Colonic mucosa (tissue), 4 donors: ENCODE measurements at regions not wholly inside any gene's neighbourhood (a gene's known extent, or its start where the extent isn't known, plus 50 kb on each side); places are given as distances from the start of the nearest gene placed in this dataset.

Experiments used
- DNase-seq: peaks from one replicate; pipeline ENCODE4 v3.0.0-alpha.2; 2020
- H3K27ac ChIP-seq: fragments of 200-600 bp; one replicate; pipeline ENCODE4 v1.8.0; 2021
- H3K27me3 ChIP-seq: fragments of 200-600 bp; one replicate; pipeline ENCODE4 v1.8.0; 2021
- H3K36me3 ChIP-seq: fragments of 200-600 bp; one replicate; pipeline ENCODE4 v1.8.0; 2021
- H3K4me1 ChIP-seq: fragments of 200-600 bp; one replicate; pipeline ENCODE4 v1.8.0; 2021; ENCODE audit warnings: mild to moderate bottlenecking
- H3K4me3 ChIP-seq: fragments of 200-600 bp; one replicate; pipeline ENCODE4 v1.8.0; 2021
- H3K9ac ChIP-seq, 2 donors: one replicate each; pipeline ENCODE4 v1.7.0; 2013; ENCODE audit warnings: control low read depth in 2 of 2, low read depth in 2 of 2, low read length in 2 of 2
- H3K9me3 ChIP-seq: fragments of 200-600 bp; one replicate; pipeline ENCODE4 v1.8.0; 2021
- intact Hi-C: fragments of 100-400 bp; cut with DNase I; formaldehyde crosslinking; loops from one replicate; pipeline ENCODE4 v1.14.1; 2022
- TF ChIP-seq, protein P1 (sequence below): fragments of 200-600 bp; IDR thresholded peaks from one replicate; pipeline ENCODE4 v1.8.0; 2022; ENCODE audit warnings: antibody characterized with exemption, mild to moderate bottlenecking
- donor health status: healthy.
- donor health status: DM: no; HTN: no; CAD: no.
- donor health status: DM: no; HTN: no; CAD: no.

- no peaks in the 10 kb centered on the region for H3K9me3 ChIP-seq
- H3K36me3 ChIP-seq = no peaks in the 10 kb centered on the region
- H3K4me3 ChIP-seq = no peak overlapping the region
- H3K9ac ChIP-seq = no peak overlapping the region
- no peaks in the 10 kb centered on the region for H3K4me1 ChIP-seq
- TF ChIP-seq, protein P1, sequence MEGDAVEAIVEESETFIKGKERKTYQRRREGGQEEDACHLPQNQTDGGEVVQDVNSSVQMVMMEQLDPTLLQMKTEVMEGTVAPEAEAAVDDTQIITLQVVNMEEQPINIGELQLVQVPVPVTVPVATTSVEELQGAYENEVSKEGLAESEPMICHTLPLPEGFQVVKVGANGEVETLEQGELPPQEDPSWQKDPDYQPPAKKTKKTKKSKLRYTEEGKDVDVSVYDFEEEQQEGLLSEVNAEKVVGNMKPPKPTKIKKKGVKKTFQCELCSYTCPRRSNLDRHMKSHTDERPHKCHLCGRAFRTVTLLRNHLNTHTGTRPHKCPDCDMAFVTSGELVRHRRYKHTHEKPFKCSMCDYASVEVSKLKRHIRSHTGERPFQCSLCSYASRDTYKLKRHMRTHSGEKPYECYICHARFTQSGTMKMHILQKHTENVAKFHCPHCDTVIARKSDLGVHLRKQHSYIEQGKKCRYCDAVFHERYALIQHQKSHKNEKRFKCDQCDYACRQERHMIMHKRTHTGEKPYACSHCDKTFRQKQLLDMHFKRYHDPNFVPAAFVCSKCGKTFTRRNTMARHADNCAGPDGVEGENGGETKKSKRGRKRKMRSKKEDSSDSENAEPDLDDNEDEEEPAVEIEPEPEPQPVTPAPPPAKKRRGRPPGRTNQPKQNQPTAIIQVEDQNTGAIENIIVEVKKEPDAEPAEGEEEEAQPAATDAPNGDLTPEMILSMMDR = no peak
- no peak for DNase-seq
- no peak overlapping the region for H3K27ac ChIP-seq
- H3K27me3 ChIP-seq = no peaks in the 10 kb centered on the region
- intact Hi-C loops = no loop called here
Observed at GRCh38 chr22:48001101-48001500, 1238.7 kb downstream of the TBC1D22A start.

- Histone ChIP-seq H3K27ac (no peak overlapping the region), H3K4me1 (no peaks in the 10 kb centered on the region), H3K9ac (no peak overlapping the region), H3K36me3 (no peaks in the 10 kb centered on the region), H3K27me3 (no peaks in the 10 kb centered on the region), H3K4me3 (no peak overlapping the region), H3K9me3 (no peaks in the 10 kb centered on the region)
- intact Hi-C loops = no loop called here
- TF ChIP-seq, protein P1 = no peak
- no peak for DNase-seq
Observed at GRCh38 chr22:47997612-47998011, 1235.2 kb downstream of the TBC1D22A start.

DNA sequence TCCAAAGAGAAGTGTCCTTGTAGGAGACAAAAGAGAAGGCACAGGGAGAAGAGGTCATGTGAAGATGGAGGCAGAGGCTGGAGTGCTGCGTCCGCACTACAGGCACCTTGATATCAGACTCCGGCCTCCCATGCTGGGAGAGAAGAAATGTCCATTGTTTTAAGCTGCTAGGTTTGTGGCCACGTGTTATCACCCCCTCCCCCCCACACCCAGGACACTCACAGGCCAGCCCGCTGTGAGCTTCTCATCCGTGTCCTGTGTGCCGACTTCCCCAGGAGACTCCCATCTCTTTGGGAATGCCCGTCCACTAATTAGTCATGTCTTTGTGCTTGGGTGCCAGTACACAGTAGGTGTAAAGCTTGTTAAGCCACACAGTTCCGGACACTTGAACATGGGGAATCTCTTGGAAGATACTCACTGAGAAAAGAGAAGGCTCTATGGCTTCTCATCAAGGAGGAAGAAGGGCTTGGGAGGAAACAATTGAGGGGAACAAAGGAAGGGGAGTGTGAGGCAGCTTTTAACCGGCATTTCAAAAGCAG is 1234.7 kb downstream of the TBC1D22A start:
- H3K36me3 ChIP-seq = no peaks in the 10 kb centered on the region
- TF ChIP-seq, protein P1 = no peak
- H3K9me3 ChIP-seq = no peaks in the 10 kb centered on the region
- H3K4me1 ChIP-seq = no peaks in the 10 kb centered on the region
- H3K9ac ChIP-seq = no peak overlapping the region
- no peak overlapping the region for H3K4me3 ChIP-seq
- intact Hi-C loops = no loop called here
- DNase-seq = no peak
- no peak overlapping the region for H3K27ac ChIP-seq
- H3K27me3 ChIP-seq = no peaks in the 10 kb centered on the region

GRCh38 chr22:47996446-47996857 is 1234.0 kb downstream of the TBC1D22A start:
- Histone ChIP-seq H3K9me3 (no peaks in the 10 kb centered on the region), H3K4me3 (no peak overlapping the region), H3K36me3 (no peaks in the 10 kb centered on the region), H3K27ac (no peak overlapping the region), H3K9ac (no peak overlapping the region), H3K27me3 (no peaks in the 10 kb centered on the region), H3K4me1 (no peaks in the 10 kb centered on the region)
- DNase-seq = no peak
- intact Hi-C loops = no loop called here
- TF ChIP-seq, protein P1 = no peak

DNA sequence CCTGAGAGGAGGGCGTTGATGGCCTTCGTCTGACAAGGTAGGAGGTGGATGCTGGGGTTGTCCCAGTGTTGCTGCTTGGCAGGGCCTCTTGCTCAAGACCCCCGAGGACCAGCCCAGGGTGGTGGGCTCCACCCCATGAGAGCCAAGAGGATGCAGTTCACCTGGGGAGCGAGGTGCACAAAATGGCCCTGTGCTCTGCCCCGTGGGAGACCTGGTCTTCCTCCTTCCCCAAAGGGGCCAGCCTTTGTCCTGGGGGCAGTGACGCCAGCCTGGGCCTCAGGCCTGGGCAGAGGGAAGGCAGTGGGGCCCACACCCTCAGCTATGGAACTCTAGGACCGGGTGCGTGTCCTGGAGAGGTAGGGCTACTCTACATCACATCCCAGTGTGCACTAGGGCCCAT is 1233.3 kb downstream of the TBC1D22A start:
- intact Hi-C loops = no loop called here
- Histone ChIP-seq H3K4me3 (no peak overlapping the region), H3K9ac (no peak overlapping the region), H3K27me3 (no peaks in the 10 kb centered on the region), H3K4me1 (no peaks in the 10 kb centered on the region), H3K9me3 (no peaks in the 10 kb centered on the region), H3K36me3 (no peaks in the 10 kb centered on the region), H3K27ac (no peak overlapping the region)
- TF ChIP-seq, protein P1 = no peak
- no peak for DNase-seq
